Common myeloid progenitor, CD34-positive (primary cell): ENCODE measurements at regions not wholly inside any gene's neighbourhood (a gene's known extent, or its start where the extent isn't known, plus 50 kb on each side); places are given as distances from the start of the nearest gene placed in this dataset.

ENCODE experiments used
- CTCF ChIA-PET: fragments of 350-600 bp; sonication (Branson Sonifier 250); formaldehyde crosslinking; loops from one replicate; lab custom pipeline; 2021; ENCODE audit warnings: antibody characterized with exemption; lab: Charles Lee
- POLR2A ChIA-PET: fragments of 350-600 bp; sonication (Branson Sonifier 250); formaldehyde crosslinking; loops from one replicate; lab custom pipeline; 2021; ENCODE audit warnings: antibody characterized with exemption; lab: Charles Lee
- DNase-seq, 3 donors: peaks; one replicate each; pipeline versions ENCODE4 v3.0.0 to v3.0.0-alpha.2; 2013
- H3K27ac ChIP-seq, 2 experiments: 1 replicate in 1 of 2; 2 replicates in 1 of 2; pipeline ENCODE4 v1.7.0; 2013; ENCODE audit warnings: inconsistent platforms in 2 of 2, low read length in 2 of 2, mild to moderate bottlenecking in 2 of 2, low read depth in 1 of 2, moderate library complexity in 1 of 2; ENCODE audit not compliant: severe bottlenecking in 2 of 2, insufficient read depth in 1 of 2, poor library complexity in 1 of 2
- H3K27me3 ChIP-seq, 5 experiments: replicated peaks in 2 of 5; 1 replicate in 3 of 5; 2 replicates in 2 of 5; pipeline versions ENCODE4 v1.6.1 to v1.7.0; 2013; ENCODE audit warnings: low read length in 4 of 5, mild to moderate bottlenecking in 2 of 5, moderate library complexity in 2 of 5, inconsistent platforms in 1 of 5; ENCODE audit not compliant: insufficient read depth in 5 of 5, control insufficient read depth in 4 of 5
- H3K36me3 ChIP-seq, 4 experiments: 1 replicate in 2 of 4; 2 replicates in 2 of 4; pipeline versions ENCODE4 v1.6.1 to v1.7.0; 2013; ENCODE audit warnings: low read length in 3 of 4, control low read depth in 1 of 4, mild to moderate bottlenecking in 1 of 4; ENCODE audit not compliant: control insufficient read depth in 4 of 4, insufficient read depth in 4 of 4
- H3K4me1 ChIP-seq, 4 experiments: 1 replicate in 3 of 4; 2 replicates in 1 of 4; pipeline versions ENCODE4 v1.6.1 to v1.7.1; 2013; ENCODE audit warnings: low read length in 3 of 4, mild to moderate bottlenecking in 3 of 4, control low read depth in 1 of 4, inconsistent platforms in 1 of 4, moderate library complexity in 1 of 4; ENCODE audit not compliant: control insufficient read depth in 4 of 4, insufficient read depth in 4 of 4; ENCODE audit errors: control extremely low read depth in 1 of 4
- H3K4me3 ChIP-seq, 7 experiments: 1 replicate in 4 of 7; 2 replicates in 3 of 7; pipeline versions ENCODE4 v1.5.1 to v1.7.0; 2013; ENCODE audit warnings: mild to moderate bottlenecking in 7 of 7, low read length in 6 of 7, moderate library complexity in 6 of 7, inconsistent platforms in 2 of 7, low read depth in 2 of 7, control low read depth in 1 of 7; ENCODE audit not compliant: insufficient read depth in 4 of 7, control insufficient read depth in 1 of 7; ENCODE audit errors: extremely low read depth in 1 of 7
- H3K9me3 ChIP-seq, 5 experiments: 1 replicate in 4 of 5; 2 replicates in 1 of 5; pipeline versions ENCODE4 v1.6.1 to v1.7.1; 2013; ENCODE audit warnings: low read length in 4 of 5, mild to moderate bottlenecking in 2 of 5, inconsistent platforms in 1 of 5, low read depth in 1 of 5, moderate library complexity in 1 of 5; ENCODE audit not compliant: control insufficient read depth in 4 of 5, insufficient read depth in 2 of 5; ENCODE audit errors: control extremely low read depth in 1 of 5
- WGBS: methylation state at CpG from one replicate; pipeline ENCODE4 v1.1.5; 2013; ENCODE audit not compliant: insufficient coverage; 5-methylcytosine and 5-hydroxymethylcytosine counted together

DNA sequence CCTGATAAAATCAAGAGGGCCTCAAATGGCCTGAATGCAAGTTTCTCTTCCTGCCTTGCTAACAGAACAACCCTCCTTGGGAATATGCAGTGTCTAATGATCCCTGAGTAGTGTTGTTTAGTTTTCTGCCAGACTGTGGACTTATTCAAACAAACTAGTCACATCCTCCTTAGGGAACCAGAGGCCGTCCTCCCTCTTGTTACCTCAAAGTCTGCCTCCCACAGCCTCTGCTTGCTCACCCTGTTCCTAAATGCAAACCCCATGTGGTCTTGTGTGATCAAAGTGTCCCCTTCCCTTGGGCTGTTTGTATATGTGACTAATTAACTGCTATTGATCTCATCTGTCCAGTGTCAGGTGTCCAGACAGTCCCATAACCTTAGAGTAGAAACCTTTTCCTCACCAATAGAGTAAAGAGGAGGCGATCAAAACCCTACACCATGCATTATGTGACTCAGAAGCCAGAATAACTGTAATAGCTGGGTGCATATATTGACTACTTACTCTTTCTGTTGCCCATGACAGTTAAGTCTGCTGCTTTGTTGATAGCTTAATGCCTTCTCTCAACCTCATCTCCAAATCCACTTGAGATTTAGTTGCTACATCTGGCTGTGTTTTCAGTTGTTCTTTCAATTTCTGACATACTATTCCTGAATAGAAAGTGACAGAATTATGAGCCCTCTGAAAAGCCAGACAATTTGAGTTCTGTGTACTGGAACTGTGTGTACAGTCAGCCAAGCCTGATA lies 473.0 kb upstream of the NWD2 start:
- H3K4me3 ChIP-seq: no peak overlapping the region
- H3K9me3 ChIP-seq: no peaks in the 10 kb centered on the region
- WGBS: 90% methylated on average over 2 of the region's 2 CpGs
- ChIA-PET CTCF (no interaction called here), POLR2A (no interaction called here)
- no peaks in the 10 kb centered on the region for H3K27me3 ChIP-seq
- no peaks in the 10 kb centered on the region for H3K4me1 ChIP-seq
- no peak for DNase-seq
- H3K36me3 ChIP-seq: no peaks in the 10 kb centered on the region
- H3K27ac ChIP-seq: no peak overlapping the region

DNA sequence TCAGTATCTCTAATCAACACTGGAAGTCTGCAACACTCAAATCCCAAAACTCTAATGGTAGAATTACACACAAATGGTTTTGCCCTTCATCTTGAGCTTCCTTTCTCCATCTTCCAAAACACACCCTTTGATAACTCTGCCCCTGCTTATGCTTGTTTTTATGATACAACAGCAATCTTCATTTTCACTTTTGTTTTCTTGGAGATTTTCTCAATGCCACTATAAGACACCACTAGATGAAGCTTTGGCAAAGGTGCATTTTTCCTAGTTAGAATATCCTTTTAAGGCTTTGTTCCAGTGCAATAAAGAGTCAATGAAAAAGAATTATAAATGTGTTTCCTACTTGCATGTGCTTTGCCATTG lies 472.4 kb upstream of the NWD2 start:
- no peak for DNase-seq
- no peak overlapping the region for H3K27ac ChIP-seq
- CTCF ChIA-PET: no interaction called here
- no peak overlapping the region for H3K4me3 ChIP-seq
- no peaks in the 10 kb centered on the region for H3K4me1 ChIP-seq
- no peaks in the 10 kb centered on the region for H3K9me3 ChIP-seq
- H3K27me3 ChIP-seq: no peaks in the 10 kb centered on the region
- POLR2A ChIA-PET: no interaction called here
- no peaks in the 10 kb centered on the region for H3K36me3 ChIP-seq

DNA sequence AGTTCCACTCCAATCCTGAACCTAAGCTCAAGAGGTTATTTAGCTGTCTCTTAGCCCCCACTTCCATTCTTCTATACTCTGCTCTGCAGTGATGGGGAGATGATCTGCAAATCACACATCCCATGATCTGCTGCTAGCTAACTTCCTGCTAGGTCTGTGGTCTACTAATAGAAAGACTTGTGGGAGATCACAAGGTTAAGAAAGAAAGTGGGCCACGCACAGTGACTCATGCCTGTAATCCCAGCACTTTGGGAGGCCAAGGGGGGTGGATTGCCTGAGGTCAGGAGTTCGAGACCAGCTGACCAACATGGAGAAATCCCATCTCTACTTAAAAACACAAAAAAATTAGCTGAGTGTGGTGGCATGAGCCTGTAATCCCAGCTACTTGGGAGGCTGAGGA lies 471.1 kb upstream of the NWD2 start:
- H3K4me1 ChIP-seq: no peaks in the 10 kb centered on the region
- no peaks in the 10 kb centered on the region for H3K27me3 ChIP-seq
- H3K36me3 ChIP-seq: no peaks in the 10 kb centered on the region
- ChIA-PET POLR2A (no interaction called here), CTCF (no interaction called here)
- no peak overlapping the region for H3K4me3 ChIP-seq
- no CpG with 5 or more reads among the region's 2 CpGs for WGBS
- H3K27ac ChIP-seq: no peak overlapping the region
- no peak for DNase-seq
- no peaks in the 10 kb centered on the region for H3K9me3 ChIP-seq

DNA sequence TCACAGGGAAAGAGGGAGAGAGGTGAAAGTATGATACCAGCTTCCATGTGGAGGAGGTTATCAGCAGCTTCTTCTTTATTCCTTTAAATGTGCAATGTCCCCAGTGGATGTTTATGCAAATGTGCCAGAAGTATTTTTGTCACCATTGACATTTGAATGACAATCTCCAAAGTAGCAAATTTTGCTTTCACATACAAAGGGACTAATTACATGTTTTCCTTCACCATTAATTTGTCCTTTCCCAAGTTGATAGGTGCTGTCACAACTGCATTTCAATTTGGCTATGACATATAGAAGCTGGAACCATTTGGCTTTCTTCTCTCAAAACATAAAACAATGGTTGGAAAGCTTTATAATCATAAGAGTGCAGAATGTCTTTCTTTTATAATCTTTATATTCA lies 469.0 kb upstream of the NWD2 start:
- ChIA-PET POLR2A (no interaction called here), CTCF (no interaction called here)
- Histone ChIP-seq H3K36me3 (no peaks in the 10 kb centered on the region), H3K4me3 (no peak overlapping the region), H3K9me3 (no peaks in the 10 kb centered on the region), H3K4me1 (no peaks in the 10 kb centered on the region), H3K27ac (no peak overlapping the region), H3K27me3 (no peaks in the 10 kb centered on the region)
- DNase-seq: no peak

DNA sequence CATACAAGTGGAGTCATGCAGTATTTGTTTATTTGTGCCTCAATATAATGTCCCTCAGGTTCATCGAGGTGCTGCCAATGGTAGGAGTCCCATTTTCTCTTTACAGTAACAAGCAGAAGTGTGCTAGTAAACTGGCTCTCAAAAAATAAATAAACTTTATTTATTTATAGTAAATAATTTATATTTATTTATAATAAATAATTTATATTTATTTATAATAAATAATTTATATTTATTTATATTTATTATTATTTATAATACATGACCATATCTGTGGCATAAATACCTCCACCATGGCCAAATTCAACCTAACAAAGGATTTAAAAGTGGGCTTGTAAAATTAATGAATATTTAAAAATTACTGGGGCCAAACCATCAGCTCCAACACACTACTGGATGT lies 464.9 kb upstream of the NWD2 start:
- Histone ChIP-seq H3K9me3 (no peaks in the 10 kb centered on the region), H3K27ac (no peak overlapping the region), H3K4me1 (no peaks in the 10 kb centered on the region), H3K36me3 (no peaks in the 10 kb centered on the region), H3K4me3 (no peak overlapping the region), H3K27me3 (no peaks in the 10 kb centered on the region)
- DNase-seq: no peak
- ChIA-PET CTCF (no interaction called here), POLR2A (no interaction called here)
- WGBS: no CpG with 5 or more reads among the region's 1 CpG

DNA sequence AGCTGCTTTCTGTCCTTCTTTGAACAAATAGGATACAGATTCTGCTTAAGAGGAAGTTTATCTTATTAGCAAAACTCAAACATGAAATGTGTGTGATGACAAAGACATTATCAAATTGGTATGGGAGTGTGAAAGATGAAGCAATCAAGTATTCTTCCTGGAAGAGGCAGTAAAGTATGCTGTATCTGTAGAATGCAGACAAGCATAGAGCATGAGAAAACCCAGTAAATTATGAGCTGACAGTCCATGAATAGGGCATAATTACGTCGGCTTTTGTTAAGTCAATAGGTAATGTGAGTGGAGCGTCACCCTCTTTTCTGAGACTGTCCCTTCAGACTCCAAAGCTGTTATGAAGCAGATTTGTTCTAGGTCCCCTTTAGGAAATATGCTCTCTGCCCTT lies 458.6 kb upstream of the NWD2 start:
- Histone ChIP-seq H3K4me1 (no peaks in the 10 kb centered on the region), H3K9me3 (no peaks in the 10 kb centered on the region), H3K27me3 (no peaks in the 10 kb centered on the region), H3K27ac (no peak overlapping the region), H3K4me3 (no peak overlapping the region), H3K36me3 (no peaks in the 10 kb centered on the region)
- WGBS: 100% methylated on average over 1 of the region's 3 CpGs
- CTCF ChIA-PET: no interaction called here
- DNase-seq: no peak
- POLR2A ChIA-PET: no interaction called here

DNA sequence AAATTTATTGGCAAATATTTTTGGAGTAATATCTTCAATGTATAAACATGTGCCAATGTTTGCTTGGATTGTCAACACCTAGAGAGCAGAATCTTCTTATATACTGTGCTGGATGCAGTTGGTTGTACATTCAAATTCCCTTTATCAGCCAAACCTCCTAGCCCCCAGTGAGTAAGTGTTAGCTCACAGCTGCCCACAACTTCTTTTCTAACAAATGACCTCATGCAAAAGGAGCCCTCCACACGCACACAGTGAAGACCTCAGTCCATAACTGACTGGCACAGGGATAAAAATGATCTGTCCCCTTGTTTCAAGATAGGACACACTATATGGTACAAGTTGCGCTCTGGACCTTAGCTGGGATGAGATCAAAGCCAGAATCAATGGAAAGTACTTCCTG lies 458.0 kb upstream of the NWD2 start:
- Histone ChIP-seq H3K27me3 (no peaks in the 10 kb centered on the region), H3K36me3 (no peaks in the 10 kb centered on the region), H3K9me3 (no peaks in the 10 kb centered on the region), H3K4me3 (no peak overlapping the region), H3K27ac (no peak overlapping the region), H3K4me1 (no peaks in the 10 kb centered on the region)
- ChIA-PET POLR2A (no interaction called here), CTCF (no interaction called here)
- 94% methylated on average over 2 of the region's 2 CpGs for WGBS
- no peak for DNase-seq
